HG03565 (cell line): ENCODE measurements at regions not wholly inside any gene's neighbourhood (a gene's known extent, or its start where the extent isn't known, plus 50 kb on each side); places are given as distances from the start of the nearest gene placed in this dataset.

Experiments
- ATAC-seq: cut with Tn5 transposase; IDR thresholded peaks from one replicate; pipeline ENCODE4 v1.9.1; 2021; ENCODE audit warnings: mild to moderate bottlenecking, moderate library complexity; ENCODE audit not compliant: unreplicated experiment

GRCh38 chr15:36484038-36484778 is 95.2 kb upstream of the CDIN1 start:
- ATAC-seq, result no peak

GRCh38 chr15:36491912-36492311 is 87.5 kb upstream of the CDIN1 start:
- no peak for ATAC-seq

GRCh38 chr15:36495456-36495991 is 83.9 kb upstream of the CDIN1 start:
- ATAC-seq, result no peak

GRCh38 chr15:36497901-36498300 is 81.5 kb upstream of the CDIN1 start:
- no peak for ATAC-seq

GRCh38 chr15:36498401-36498800 is 81.0 kb upstream of the CDIN1 start:
- no peak for ATAC-seq

- no peak for ATAC-seq
These were observed 80.5 kb upstream of the CDIN1 start for GRCh38 chr15:36498916-36499315.

GRCh38 chr15:36499412-36500389 is 79.7 kb upstream of the CDIN1 start:
- no peak for ATAC-seq

- ATAC-seq, result peak; percentile 93
These were observed 78.3 kb upstream of the CDIN1 start for GRCh38 chr15:36501063-36501678.

GRCh38 chr15:36502509-36502908 is 76.9 kb upstream of the CDIN1 start:
- no peak for ATAC-seq

GRCh38 chr15:36506733-36507356 is 72.6 kb upstream of the CDIN1 start:
- no peak for ATAC-seq

GRCh38 chr15:36507458-36507857 is 72.0 kb upstream of the CDIN1 start:
- no peak for ATAC-seq

GRCh38 chr15:36511594-36511993 is 67.8 kb upstream of the CDIN1 start:
- no peak for ATAC-seq

- no peak for ATAC-seq
These were observed 61.7 kb upstream of the CDIN1 start for GRCh38 chr15:36517758-36518157.

- ATAC-seq, result no peak
These were observed 60.4 kb upstream of the CDIN1 start for GRCh38 chr15:36519067-36519466.

GRCh38 chr15:36525430-36525829 is 54.0 kb upstream of the CDIN1 start:
- ATAC-seq, result no peak

- no peak for ATAC-seq
These were observed 51.9 kb upstream of the CDIN1 start for GRCh38 chr15:36527235-36528162.

- peak; percentile 56 for ATAC-seq
These were observed 50.0 kb upstream of the CDIN1 start for GRCh38 chr15:36529296-36530011.
